SJSA1 (cell line): ENCODE measurements at regions not wholly inside any gene's neighbourhood (a gene's known extent, or its start where the extent isn't known, plus 50 kb on each side); places are given as distances from the start of the nearest gene placed in this dataset.

Experiments
- DNase-seq, 2 experiments: peaks; one replicate each; pipeline ENCODE4 v3.0.0-alpha.2; 2015 to 2020; ENCODE audit warnings: low spot score in 2 of 2, low read depth in 1 of 2
- H3K27ac ChIP-seq: fragments of 250-450 bp; sonication (Bioruptor Pico); 2 replicates; pipeline ENCODE4 v1.5.1; 2020; ENCODE audit warnings: mild to moderate bottlenecking, moderate library complexity
- H3K27me3 ChIP-seq: fragments of 250-450 bp; sonication (Bioruptor Pico); replicated peaks from 2 replicates; pipeline ENCODE4 v1.5.1; 2020; ENCODE audit warnings: mild to moderate bottlenecking, moderate library complexity
- H3K36me3 ChIP-seq: fragments of 250-450 bp; sonication (Bioruptor Pico); 2 replicates; pipeline ENCODE4 v1.5.1; 2020; ENCODE audit warnings: mild to moderate bottlenecking
- H3K4me1 ChIP-seq: fragments of 250-450 bp; sonication (Bioruptor Pico); replicated peaks from 2 replicates; pipeline ENCODE4 v1.6.1; 2021; ENCODE audit warnings: mild to moderate bottlenecking
- H3K4me3 ChIP-seq: fragments of 250-450 bp; sonication (Bioruptor Pico); 2 replicates; pipeline ENCODE4 v1.5.1; 2020; ENCODE audit warnings: mild to moderate bottlenecking
- H3K9me3 ChIP-seq: fragments of 250-450 bp; sonication (Bioruptor Pico); replicated peaks from 2 replicates; pipeline ENCODE4 v1.5.1; 2020; ENCODE audit warnings: mild to moderate bottlenecking

DNA sequence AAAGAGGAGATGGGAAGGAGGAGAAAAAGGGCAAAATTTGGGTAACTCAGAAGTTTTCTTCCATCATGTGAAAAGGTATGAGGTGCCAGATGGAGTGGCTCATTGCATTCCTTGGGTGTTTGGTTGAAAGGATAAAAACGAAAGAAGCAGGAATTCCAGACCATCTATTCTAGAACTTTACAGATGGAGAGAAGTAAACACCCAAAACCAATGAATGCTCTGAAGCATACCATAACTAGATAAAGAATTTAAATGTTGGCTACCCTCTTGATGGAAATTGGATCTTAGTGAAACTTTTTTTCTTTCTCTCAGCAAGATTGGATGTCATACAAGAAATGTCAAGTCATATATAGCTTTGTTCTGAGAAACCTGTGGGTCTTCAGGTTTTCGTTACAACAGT, 175.6 kb upstream of the FAR2 start:
- no peaks in the 10 kb centered on the region for H3K9me3 ChIP-seq
- no peak overlapping the region for H3K4me3 ChIP-seq
- no peaks in the 10 kb centered on the region for H3K36me3 ChIP-seq
- DNase-seq: no peak
- no peaks in the 10 kb centered on the region for H3K27me3 ChIP-seq
- no peak overlapping the region for H3K27ac ChIP-seq
- no peaks in the 10 kb centered on the region for H3K4me1 ChIP-seq

GRCh38 chr12:28974166-28974565, 174.9 kb upstream of the FAR2 start:
- Histone ChIP-seq H3K4me1 (no peaks in the 10 kb centered on the region), H3K9me3 (no peaks in the 10 kb centered on the region), H3K27ac (no peak overlapping the region), H3K27me3 (no peaks in the 10 kb centered on the region), H3K4me3 (no peak overlapping the region), H3K36me3 (no peaks in the 10 kb centered on the region)
- DNase-seq: peak in 1 of 2 experiments; percentile 1

DNA sequence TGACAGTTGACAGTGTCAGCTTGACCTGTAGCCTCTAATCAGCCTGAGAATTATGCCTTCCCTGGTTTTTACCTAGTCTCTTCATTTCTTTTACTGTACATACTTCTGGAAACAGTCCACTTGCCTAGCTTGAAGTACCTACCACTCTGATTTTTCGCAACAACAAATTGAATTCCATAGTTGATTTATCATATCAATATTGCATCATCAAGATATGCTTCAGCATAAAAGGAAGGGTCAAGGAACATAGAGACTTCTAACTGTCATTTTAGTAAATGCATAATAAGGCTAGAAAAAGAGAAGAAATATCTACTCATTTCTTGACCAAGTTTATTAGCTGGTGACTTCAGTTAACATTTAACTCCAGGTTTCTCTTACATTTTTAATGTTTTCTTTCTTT, 174.2 kb upstream of the FAR2 start:
- Histone ChIP-seq H3K27ac (no peak overlapping the region), H3K4me1 (no peaks in the 10 kb centered on the region), H3K27me3 (no peaks in the 10 kb centered on the region), H3K36me3 (no peaks in the 10 kb centered on the region), H3K9me3 (no peaks in the 10 kb centered on the region), H3K4me3 (no peak overlapping the region)
- no peak for DNase-seq

DNA sequence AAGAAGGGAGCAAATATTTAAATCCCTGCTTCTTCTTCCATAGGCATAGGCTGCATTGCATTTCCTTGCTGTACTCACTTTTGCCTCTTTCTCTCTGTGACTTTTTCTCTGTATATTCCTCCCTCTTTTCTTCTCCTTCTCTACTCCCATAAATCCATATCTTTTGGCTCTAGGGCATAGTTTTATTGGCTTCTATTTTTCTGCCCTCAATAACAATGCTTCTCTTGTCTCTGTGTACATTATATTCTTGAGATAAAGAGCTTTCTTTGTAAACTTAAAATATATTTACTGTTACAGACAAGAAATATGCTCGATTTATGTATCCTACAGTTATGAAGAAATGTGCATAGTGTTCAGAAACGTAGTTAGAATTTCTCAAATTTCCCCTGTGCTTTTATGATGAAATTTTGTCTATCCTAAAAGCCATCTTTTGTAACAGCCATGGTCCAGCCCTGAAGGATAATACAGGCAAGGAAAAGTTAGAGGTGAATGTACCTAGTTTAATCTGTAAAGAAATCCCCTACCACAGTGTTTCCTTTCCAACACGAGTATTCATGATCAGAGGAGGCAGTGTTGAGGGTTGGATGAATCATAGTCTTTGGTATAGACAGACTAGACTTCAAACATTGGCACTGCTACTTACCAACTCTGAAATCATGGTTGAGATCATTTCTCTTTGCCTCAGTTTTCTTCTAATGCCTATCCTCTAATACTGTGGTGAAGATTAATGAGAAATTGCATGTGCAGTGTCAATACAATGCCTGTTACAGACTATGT, 173.3 kb upstream of the FAR2 start:
- no peak for DNase-seq
- Histone ChIP-seq H3K4me3 (no peak overlapping the region), H3K4me1 (no peaks in the 10 kb centered on the region), H3K36me3 (no peaks in the 10 kb centered on the region), H3K27me3 (no peaks in the 10 kb centered on the region), H3K9me3 (no peaks in the 10 kb centered on the region), H3K27ac (no peak overlapping the region)

- H3K4me3 ChIP-seq: no peak overlapping the region
- no peaks in the 10 kb centered on the region for H3K4me1 ChIP-seq
- DNase-seq: no peak
- H3K9me3 ChIP-seq: no peaks in the 10 kb centered on the region
- no peak overlapping the region for H3K27ac ChIP-seq
- no peaks in the 10 kb centered on the region for H3K36me3 ChIP-seq
- H3K27me3 ChIP-seq: no peaks in the 10 kb centered on the region
These were observed 168.6 kb upstream of the FAR2 start for GRCh38 chr12:28980436-28980835.

GRCh38 chr12:28987538-28988324, 161.3 kb upstream of the FAR2 start:
- Histone ChIP-seq H3K36me3 (no peaks in the 10 kb centered on the region), H3K4me1 (no peaks in the 10 kb centered on the region), H3K9me3 (no peaks in the 10 kb centered on the region), H3K27me3 (no peaks in the 10 kb centered on the region), H3K4me3 (no peak overlapping the region), H3K27ac (no peak overlapping the region)
- no peak for DNase-seq

DNA sequence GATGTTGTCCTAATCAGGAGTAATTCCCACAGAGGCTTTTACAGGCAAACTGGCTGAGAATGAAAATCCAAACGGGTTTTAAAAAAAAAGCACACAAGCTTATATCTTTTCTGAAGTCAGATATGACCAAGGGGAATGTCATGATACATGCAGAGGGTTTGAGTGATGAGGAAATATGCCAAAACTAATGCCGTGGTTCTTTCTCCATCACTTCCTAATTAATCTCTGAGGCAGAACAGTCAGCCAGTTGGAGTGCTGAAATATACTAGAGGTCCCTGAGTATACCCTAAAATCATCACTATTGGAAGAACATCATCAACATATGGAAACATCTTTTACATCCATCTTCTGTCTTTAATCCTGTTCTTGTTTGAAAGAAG, 160.8 kb upstream of the FAR2 start:
- Histone ChIP-seq H3K4me3 (no peak overlapping the region), H3K9me3 (no peaks in the 10 kb centered on the region), H3K36me3 (no peaks in the 10 kb centered on the region), H3K27ac (no peak overlapping the region), H3K4me1 (no peaks in the 10 kb centered on the region), H3K27me3 (no peaks in the 10 kb centered on the region)
- no peak for DNase-seq

GRCh38 chr12:28991626-28992025, 157.5 kb upstream of the FAR2 start:
- Histone ChIP-seq H3K9me3 (no peaks in the 10 kb centered on the region), H3K4me3 (no peak overlapping the region), H3K27me3 (no peaks in the 10 kb centered on the region), H3K27ac (no peak overlapping the region), H3K36me3 (no peaks in the 10 kb centered on the region), H3K4me1 (no peaks in the 10 kb centered on the region)
- DNase-seq: no peak

DNA sequence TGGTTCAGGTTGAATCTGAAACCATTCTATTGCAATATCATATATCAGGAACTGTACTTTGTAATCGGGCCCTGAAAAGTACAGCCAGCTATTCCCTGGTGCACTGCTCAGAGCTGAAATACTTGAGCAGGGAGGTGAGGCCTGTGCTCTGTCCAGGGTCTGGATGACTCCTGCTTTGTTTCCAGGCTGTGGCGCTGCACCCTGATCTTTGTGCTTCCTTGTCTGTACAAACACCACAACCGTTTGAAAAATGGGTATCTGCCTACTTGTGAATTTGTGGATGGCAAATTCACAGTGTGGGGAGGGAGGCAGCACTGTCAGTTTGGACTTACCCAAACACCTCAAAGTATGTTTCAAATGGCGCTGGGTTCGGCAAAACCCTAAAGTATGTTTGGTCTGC, 155.4 kb upstream of the FAR2 start:
- DNase-seq: no peak
- no peaks in the 10 kb centered on the region for H3K9me3 ChIP-seq

DNA sequence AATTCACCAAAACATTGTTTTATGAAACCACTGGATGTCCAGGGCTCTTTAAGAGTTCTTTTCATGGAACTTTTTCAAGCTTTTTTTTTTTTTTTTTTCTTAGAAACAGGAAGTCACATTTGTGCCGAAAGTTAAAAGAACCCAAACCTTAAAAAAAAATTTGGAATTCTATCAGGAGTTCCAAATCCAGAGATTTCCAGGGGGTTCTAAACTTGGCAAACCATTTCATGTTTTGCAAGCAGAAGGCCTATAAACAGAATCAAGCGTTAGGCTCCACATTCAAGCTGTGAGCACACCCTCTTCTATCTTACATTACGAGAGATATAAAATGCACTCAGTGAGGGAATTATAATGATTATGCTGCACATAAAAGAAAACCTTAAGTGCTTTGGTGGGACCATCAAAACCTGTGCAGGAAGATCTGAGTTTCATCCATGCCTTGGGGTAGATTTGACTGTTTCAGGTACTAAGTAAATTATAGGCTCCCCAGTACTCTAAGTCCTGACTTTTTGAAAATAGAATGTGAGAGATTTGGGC, 154.8 kb upstream of the FAR2 start:
- no peak overlapping the region for H3K27ac ChIP-seq
- H3K27me3 ChIP-seq: no peaks in the 10 kb centered on the region
- H3K4me1 ChIP-seq: no peaks in the 10 kb centered on the region
- H3K9me3 ChIP-seq: no peaks in the 10 kb centered on the region
- no peak overlapping the region for H3K4me3 ChIP-seq
- H3K36me3 ChIP-seq: no peaks in the 10 kb centered on the region
- no peak for DNase-seq

More for the DNA sequence above, 155.4 kb upstream of the FAR2 start:
- H3K36me3 ChIP-seq: no peaks in the 10 kb centered on the region
- no peak overlapping the region for H3K27ac ChIP-seq
- H3K27me3 ChIP-seq: no peaks in the 10 kb centered on the region
- H3K4me1 ChIP-seq: no peaks in the 10 kb centered on the region
- no peak overlapping the region for H3K4me3 ChIP-seq

DNA sequence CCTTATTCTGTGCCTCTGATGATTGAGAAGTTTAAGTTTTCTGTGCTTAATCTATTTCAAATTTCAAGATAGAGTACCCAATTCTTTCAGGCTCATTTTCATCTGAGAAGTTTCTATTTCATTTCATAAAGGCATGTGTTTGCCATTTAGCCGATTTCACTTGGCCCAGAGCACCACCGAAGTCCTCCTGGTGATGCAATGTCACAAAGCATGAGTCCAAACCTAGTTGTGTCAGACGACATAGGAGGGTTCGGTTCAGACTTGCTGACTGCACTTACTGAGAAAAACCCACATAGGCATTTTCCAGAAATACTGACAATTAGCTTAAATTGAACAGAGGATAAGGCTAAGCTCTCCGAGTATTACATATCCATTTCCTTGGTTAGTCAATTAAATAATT, 152.4 kb upstream of the FAR2 start:
- no peaks in the 10 kb centered on the region for H3K36me3 ChIP-seq
- no peaks in the 10 kb centered on the region for H3K4me1 ChIP-seq
- no peak for DNase-seq
- no peaks in the 10 kb centered on the region for H3K27me3 ChIP-seq
- H3K9me3 ChIP-seq: no peaks in the 10 kb centered on the region
- no peak overlapping the region for H3K4me3 ChIP-seq
- H3K27ac ChIP-seq: no peak overlapping the region

DNA sequence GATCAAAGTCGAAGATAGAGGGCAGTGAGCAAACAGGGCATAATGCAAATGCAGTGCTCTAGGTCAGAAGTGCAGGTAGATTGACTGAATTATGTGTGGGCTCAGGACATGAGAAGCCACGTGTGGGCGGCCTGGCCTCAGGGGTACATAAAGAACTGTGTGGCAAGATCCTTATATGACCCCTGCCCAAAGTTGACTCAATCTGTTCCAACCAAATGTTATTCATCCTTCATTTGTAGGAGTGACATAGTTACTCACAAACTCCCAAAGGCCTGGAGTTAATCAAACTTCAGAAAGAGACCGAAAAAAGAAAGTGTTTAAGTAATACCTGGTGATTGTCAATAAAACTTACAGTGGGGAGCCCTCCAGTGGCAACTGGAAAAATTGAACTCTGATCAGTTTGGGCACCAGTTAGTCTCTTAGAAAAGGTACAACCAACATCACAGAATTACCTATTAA, 150.4 kb upstream of the FAR2 start:
- H3K36me3 ChIP-seq: no peaks in the 10 kb centered on the region
- H3K27me3 ChIP-seq: no peaks in the 10 kb centered on the region
- H3K9me3 ChIP-seq: no peaks in the 10 kb centered on the region
- H3K4me1 ChIP-seq: no peaks in the 10 kb centered on the region
- no peak overlapping the region for H3K4me3 ChIP-seq
- DNase-seq: peak in 1 of 2 experiments; percentile 9
- no peak overlapping the region for H3K27ac ChIP-seq

DNA sequence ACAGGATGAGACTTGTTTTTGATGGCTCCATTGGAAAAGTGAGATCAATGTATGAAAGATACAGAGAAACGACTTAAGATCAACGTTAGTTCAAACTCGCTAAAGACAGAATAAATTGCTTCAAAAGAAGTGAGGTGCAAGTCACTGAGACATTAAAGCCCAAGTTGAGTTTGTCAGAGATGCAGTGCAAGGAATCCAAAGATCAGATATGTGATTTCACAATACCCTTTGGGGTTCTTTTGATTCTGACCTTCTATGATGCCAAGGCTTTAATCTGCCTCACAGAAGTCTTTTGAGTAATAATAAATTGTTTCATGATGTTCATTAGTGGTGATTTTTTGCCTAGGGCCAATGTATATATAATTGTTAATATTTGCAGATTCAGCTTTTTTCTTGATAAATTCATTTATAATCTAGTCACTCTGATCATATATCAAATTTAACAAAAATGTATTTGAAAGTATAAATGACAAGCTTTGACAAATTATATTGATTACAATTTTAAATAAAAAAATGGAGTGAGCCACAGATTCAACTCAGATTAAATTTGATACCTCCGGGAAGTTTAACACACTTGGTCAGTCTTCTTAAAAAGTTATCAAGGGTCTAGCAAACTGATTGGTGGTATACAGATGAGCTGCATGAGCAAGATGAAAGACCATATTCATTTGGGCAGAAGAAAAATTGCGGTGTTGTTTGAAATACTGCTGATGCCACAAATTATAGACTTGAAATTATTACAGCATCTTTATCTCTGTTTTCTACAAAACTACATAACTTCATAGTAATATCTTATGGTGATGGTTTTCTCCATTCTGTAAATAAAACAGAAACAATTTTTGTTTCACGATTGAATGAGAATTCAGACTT, 144.8 kb upstream of the FAR2 start:
- H3K9me3 ChIP-seq: no peaks in the 10 kb centered on the region
- H3K27me3 ChIP-seq: no peaks in the 10 kb centered on the region
- H3K36me3 ChIP-seq: no peaks in the 10 kb centered on the region
- H3K4me1 ChIP-seq: no peaks in the 10 kb centered on the region
- DNase-seq: no peak
- H3K27ac ChIP-seq: no peak overlapping the region
- no peak overlapping the region for H3K4me3 ChIP-seq
